DOHH2 (cell line): ENCODE measurements at regions not wholly inside any gene's neighbourhood (a gene's known extent, or its start where the extent isn't known, plus 50 kb on each side); places are given as distances from the start of the nearest gene placed in this dataset.
"Not testable (repeated sequence)": the region's sequence is repeated elsewhere in the genome, so short reads cannot be mapped to it uniquely, and the experiment has no call there.

Experiments
- H3F3A ChIP-seq: fragments of 200-600 bp; sonication (generic), shearing (Covaris generic); 2 replicates; pipeline ENCODE4 v1.6.0; 2016; ENCODE audit warnings: antibody characterized with exemption, mild to moderate bottlenecking; ENCODE audit not compliant: control insufficient read depth, insufficient read depth
- H3K27ac ChIP-seq: fragments of 200-600 bp; sonication (generic); 2 replicates; pipeline ENCODE4 v1.5.1; 2014; ENCODE audit warnings: low read depth, mild to moderate bottlenecking, low read length, moderate library complexity
- H3K27me3 ChIP-seq: fragments of 200-600 bp; sonication (generic); 2 replicates; pipeline ENCODE4 v1.6.1; 2014; ENCODE audit warnings: mild to moderate bottlenecking, low read length, mixed read lengths; ENCODE audit not compliant: control insufficient read depth
- H3K36me3 ChIP-seq: fragments of 200-600 bp; sonication (generic); 2 replicates; pipeline ENCODE4 v1.6.1; 2014; ENCODE audit warnings: mild to moderate bottlenecking, low read length, moderate library complexity, mixed read lengths; ENCODE audit not compliant: control insufficient read depth
- H3K4me1 ChIP-seq: fragments of 200-600 bp; sonication (generic); 2 replicates; pipeline ENCODE4 v1.6.1; 2014; ENCODE audit warnings: mild to moderate bottlenecking, low read length, mixed read lengths; ENCODE audit not compliant: control insufficient read depth
- H3K4me2 ChIP-seq: fragments of 200-600 bp; sonication (generic); 2 replicates; pipeline ENCODE4 v1.6.0; 2014; ENCODE audit warnings: mild to moderate bottlenecking, low read length, moderate library complexity
- H3K4me3 ChIP-seq: fragments of 200-600 bp; sonication (generic); 2 replicates; pipeline ENCODE4 v1.5.1; 2014; ENCODE audit warnings: mild to moderate bottlenecking, low read length, mixed read lengths
- H3K79me2 ChIP-seq: fragments of 200-600 bp; sonication (generic); 2 replicates; pipeline ENCODE4 v1.6.1; 2014; ENCODE audit warnings: mild to moderate bottlenecking, low read length, mixed read lengths; ENCODE audit not compliant: control insufficient read depth
- H3K9me2 ChIP-seq: fragments of 200-600 bp; sonication (generic); replicated peaks from 2 replicates; pipeline ENCODE4 v1.6.1; 2014; ENCODE audit warnings: mild to moderate bottlenecking, low read length, mixed read lengths; ENCODE audit not compliant: control insufficient read depth
- H3K9me3 ChIP-seq: fragments of 200-600 bp; sonication (generic); 2 replicates; pipeline ENCODE4 v1.6.1; 2014; ENCODE audit warnings: antibody characterized with exemption, low read length, mixed read lengths; ENCODE audit not compliant: control insufficient read depth, insufficient read depth
- H4K20me1 ChIP-seq: fragments of 200-600 bp; sonication (generic); 2 replicates; pipeline ENCODE4 v1.6.0; 2014; ENCODE audit warnings: low read depth, mild to moderate bottlenecking, antibody characterized with exemption, low read length, moderate library complexity; ENCODE audit not compliant: control insufficient read depth, insufficient read depth
- CTCF ChIP-seq: fragments of 200-600 bp; sonication (generic); IDR thresholded peaks from one replicate; pipeline ENCODE4 v1.5.1; 2014; ENCODE audit warnings: antibody characterized with exemption, mild to moderate bottlenecking, low read depth, low read length; ENCODE audit not compliant: poor library complexity, severe bottlenecking
- EZH2phosphoT487 ChIP-seq: fragments of 200-600 bp; sonication (generic); IDR thresholded peaks from 2 replicates; pipeline ENCODE4 v1.6.1; 2017; ENCODE audit warnings: borderline replicate concordance, mild to moderate bottlenecking, antibody characterized with exemption, low read length, moderate library complexity, mixed read lengths

- TF ChIP-seq EZH2phosphoT487 = no peak
- Histone ChIP-seq H3K27ac (no peak overlapping the region), H3K27me3 (no peaks in the 10 kb centered on the region)
These were observed 519.7 kb downstream of the SOCS6 start for GRCh38 chr18:70808481-70809056.

GRCh38 chr18:70781860-70782453, 493.1 kb downstream of the SOCS6 start:
- Histone ChIP-seq H3K4me2 (no peak overlapping the region), H3K4me3 (no peak overlapping the region), H3K36me3 (no peaks in the 10 kb centered on the region), H3K79me2 (no peaks in the 10 kb centered on the region), H4K20me1 (no peaks in the 10 kb centered on the region), H3K27me3 (no peaks in the 10 kb centered on the region), H3K9me2 (no peaks in the 10 kb centered on the region), H3K4me1 (no peaks in the 10 kb centered on the region), H3K27ac (no peak overlapping the region), H3K9me3 (no peaks in the 10 kb centered on the region), H3F3A (no peaks in the 10 kb centered on the region)
- TF ChIP-seq EZH2phosphoT487 (no peak), CTCF (peak; percentile 72)

More at GRCh38 chr18:70808481-70809056, 519.7 kb downstream of the SOCS6 start:
- H3K9me2 ChIP-seq = no peaks in the 10 kb centered on the region
- H3K4me2 ChIP-seq = no peak overlapping the region
- H3K36me3 ChIP-seq = no peaks in the 10 kb centered on the region
- no peak overlapping the region for H3K4me3 ChIP-seq
- H4K20me1 ChIP-seq = no peaks in the 10 kb centered on the region
- H3F3A ChIP-seq = no peaks in the 10 kb centered on the region
- H3K79me2 ChIP-seq = no peaks in the 10 kb centered on the region
- no peaks in the 10 kb centered on the region for H3K4me1 ChIP-seq
- no peaks in the 10 kb centered on the region for H3K9me3 ChIP-seq

GRCh38 chr18:70766254-70766653, 477.4 kb downstream of the SOCS6 start:
- H3K27me3 ChIP-seq, H3K9me3 ChIP-seq, H3K36me3 ChIP-seq, H4K20me1 ChIP-seq, H3K4me1 ChIP-seq, H3K4me3 ChIP-seq, H3K9me2 ChIP-seq, H3K79me2 ChIP-seq, H3F3A ChIP-seq, H3K27ac ChIP-seq, H3K4me2 ChIP-seq: not testable (repeated sequence)

GRCh38 chr18:70762812-70763211, 474.0 kb downstream of the SOCS6 start:
- no peaks in the 10 kb centered on the region for H3K36me3 ChIP-seq
- no peaks in the 10 kb centered on the region for H3K9me2 ChIP-seq
- H3F3A ChIP-seq = no peaks in the 10 kb centered on the region
- no peaks in the 10 kb centered on the region for H3K4me1 ChIP-seq
- H3K27ac ChIP-seq = no peak overlapping the region
- no peak overlapping the region for H3K4me3 ChIP-seq
- no peaks in the 10 kb centered on the region for H4K20me1 ChIP-seq
- H3K79me2 ChIP-seq = no peaks in the 10 kb centered on the region
- H3K4me2 ChIP-seq = no peak overlapping the region
- no peaks in the 10 kb centered on the region for H3K27me3 ChIP-seq
- TF ChIP-seq EZH2phosphoT487 (no peak), CTCF (no peak)
- no peaks in the 10 kb centered on the region for H3K9me3 ChIP-seq
